GM10266 (cell line): ENCODE measurements at regions not wholly inside any gene's neighbourhood (a gene's known extent, or its start where the extent isn't known, plus 50 kb on each side); places are given as distances from the start of the nearest gene placed in this dataset.
"Not testable (repeated sequence)": the region's sequence is repeated elsewhere in the genome, so short reads cannot be mapped to it uniquely, and the experiment has no call there.

Experiments
- DNase-seq: peaks from one replicate; pipeline ENCODE4 v3.0.0; 2012; ENCODE audit errors: extremely low spot score
- TF ChIP-seq, protein P1 (sequence below): IDR thresholded peaks from 2 replicates; pipeline ENCODE4 v1.5.1; 2012; ENCODE audit warnings: mild to moderate bottlenecking, low read depth; ENCODE audit not compliant: control insufficient read depth, insufficient read depth; ENCODE audit errors: missing control alignments

DNA sequence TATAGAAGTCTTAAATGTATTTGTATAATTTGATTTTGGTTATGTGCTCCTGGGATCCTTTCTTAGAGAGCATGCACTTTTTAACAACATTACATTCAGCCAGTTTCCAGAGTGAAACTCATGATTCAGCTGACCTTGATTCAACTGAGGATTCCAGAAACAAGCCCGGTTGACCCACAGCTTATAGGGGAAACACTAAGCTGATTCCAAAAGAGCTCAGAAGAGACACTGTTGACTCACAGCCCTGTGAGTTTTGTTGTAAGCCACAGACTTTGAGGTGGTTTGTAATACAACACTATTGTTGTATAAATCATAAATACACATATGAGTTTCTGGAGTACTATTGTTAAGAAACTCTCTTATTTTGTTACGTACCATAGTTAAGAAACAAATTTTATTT, 133.8 kb upstream of the MGAT4C start:
- TF ChIP-seq, protein P1, sequence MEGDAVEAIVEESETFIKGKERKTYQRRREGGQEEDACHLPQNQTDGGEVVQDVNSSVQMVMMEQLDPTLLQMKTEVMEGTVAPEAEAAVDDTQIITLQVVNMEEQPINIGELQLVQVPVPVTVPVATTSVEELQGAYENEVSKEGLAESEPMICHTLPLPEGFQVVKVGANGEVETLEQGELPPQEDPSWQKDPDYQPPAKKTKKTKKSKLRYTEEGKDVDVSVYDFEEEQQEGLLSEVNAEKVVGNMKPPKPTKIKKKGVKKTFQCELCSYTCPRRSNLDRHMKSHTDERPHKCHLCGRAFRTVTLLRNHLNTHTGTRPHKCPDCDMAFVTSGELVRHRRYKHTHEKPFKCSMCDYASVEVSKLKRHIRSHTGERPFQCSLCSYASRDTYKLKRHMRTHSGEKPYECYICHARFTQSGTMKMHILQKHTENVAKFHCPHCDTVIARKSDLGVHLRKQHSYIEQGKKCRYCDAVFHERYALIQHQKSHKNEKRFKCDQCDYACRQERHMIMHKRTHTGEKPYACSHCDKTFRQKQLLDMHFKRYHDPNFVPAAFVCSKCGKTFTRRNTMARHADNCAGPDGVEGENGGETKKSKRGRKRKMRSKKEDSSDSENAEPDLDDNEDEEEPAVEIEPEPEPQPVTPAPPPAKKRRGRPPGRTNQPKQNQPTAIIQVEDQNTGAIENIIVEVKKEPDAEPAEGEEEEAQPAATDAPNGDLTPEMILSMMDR, result no peak
- DNase-seq, result no peak

DNA sequence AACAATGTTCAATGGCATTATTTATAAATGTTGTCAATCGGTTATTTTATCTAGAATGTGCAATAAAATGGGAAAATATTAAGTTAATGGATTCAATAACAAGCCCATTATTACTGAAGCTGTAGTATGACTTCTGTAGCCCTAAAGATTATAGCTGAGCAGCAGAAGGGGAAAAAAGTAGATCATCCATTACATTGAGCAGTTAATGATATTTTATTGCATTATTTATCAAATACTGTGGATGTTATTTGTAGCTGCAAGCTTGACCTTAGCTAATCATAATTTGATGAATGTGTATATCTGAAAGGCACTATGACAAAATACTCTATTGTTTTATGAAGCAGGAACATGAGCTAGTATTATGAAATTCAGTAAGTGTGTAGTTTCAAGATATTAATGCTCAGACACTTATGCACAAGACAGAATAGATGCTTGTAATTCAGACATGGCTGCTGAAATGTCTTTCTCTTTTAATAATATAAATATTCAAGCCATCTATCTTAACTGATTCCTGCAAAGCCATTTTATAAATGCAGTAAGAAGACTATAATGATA, 131.5 kb upstream of the MGAT4C start:
- TF ChIP-seq, protein P1, result no peak
- DNase-seq, result no peak

DNA sequence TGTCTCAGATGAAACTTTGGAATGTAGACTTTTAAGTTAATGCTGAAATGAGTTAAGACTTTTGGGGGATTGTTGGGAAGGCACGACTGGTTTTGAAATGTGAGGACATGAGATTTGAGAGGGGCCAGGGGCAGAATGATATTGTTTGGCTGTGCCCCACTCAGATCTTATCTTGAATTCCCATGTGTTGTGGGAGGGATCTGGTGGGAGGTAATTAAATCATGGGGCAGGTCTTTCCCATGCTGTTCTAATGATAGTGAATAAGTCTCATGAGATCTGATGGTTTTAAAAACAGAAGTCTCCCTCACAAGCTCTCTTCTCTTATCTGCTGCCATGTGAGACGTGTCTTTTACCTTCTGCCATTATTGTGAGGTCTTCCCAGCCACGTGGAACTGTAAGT, 127.6 kb upstream of the MGAT4C start:
- not testable (repeated sequence) for DNase-seq

- TF ChIP-seq, protein P1, result no peak
Observed at GRCh38 chr12:86379337-86379736, 123.1 kb upstream of the MGAT4C start.

DNA sequence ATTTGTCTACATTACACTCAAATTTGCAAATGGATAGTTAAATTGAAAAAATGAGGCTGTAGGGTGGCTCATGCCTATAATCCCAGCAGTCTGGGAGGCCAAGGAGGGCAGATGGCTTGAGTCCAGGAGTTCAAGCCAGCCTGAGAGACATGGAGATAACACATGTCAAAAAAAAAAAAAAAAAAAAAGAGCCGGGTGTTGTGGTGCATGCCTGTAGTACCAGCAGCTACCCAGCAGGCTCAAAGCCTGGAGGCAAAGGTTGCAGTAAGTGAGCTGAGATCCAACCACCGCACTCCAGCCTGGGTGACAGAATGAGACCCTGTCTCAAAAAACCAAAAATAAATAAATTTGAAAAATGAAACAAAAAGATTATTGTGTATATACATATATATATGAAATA, 119.9 kb upstream of the MGAT4C start:
- DNase-seq, result no peak

More at GRCh38 chr12:86379337-86379736, 123.1 kb upstream of the MGAT4C start:
- DNase-seq, result no peak

DNA sequence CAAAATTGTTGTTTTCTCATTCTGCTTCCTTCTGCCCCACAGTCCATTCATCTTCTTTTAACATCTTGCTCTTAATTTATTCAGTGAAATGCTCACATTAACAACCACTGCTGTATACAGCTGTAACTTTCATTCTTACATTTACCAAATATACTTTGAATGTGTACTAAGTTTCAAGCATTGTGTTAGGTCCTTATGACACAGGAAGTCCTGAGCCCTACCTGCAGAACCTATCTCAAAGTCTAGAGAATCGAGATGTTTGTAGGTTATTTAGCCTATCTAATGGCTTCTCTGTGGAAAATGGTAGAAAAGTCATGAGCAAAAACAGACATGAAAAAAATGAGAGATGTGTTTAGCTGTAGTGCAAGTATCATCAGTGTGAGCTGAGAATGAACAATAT, 117.6 kb upstream of the MGAT4C start:
- TF ChIP-seq, protein P1, result no peak
- DNase-seq, result no peak

More for the DNA sequence above, 119.9 kb upstream of the MGAT4C start:
- TF ChIP-seq, protein P1, result no peak

- no peak for DNase-seq
- TF ChIP-seq, protein P1, result no peak
Observed at GRCh38 chr12:86367137-86367536, 110.9 kb upstream of the MGAT4C start.

GRCh38 chr12:86349196-86349595, 93.0 kb upstream of the MGAT4C start:
- TF ChIP-seq, protein P1, result no peak
- DNase-seq, result no peak
